ENCODE measurements at regions not wholly inside any gene's neighbourhood (a gene's known extent, or its start where the extent isn't known, plus 50 kb on each side); places are given as distances from the start of the nearest gene placed in this dataset.

GRCh38 chr4:42320822-42321388, 76.4 kb upstream of the SHISA3 start:
- H4K20me1 ChIP-seq (ENCODE audit: insufficient read depth, low read length), result no peaks in the 10 kb centered on the region
- no peak overlapping the region for H3K27ac ChIP-seq (ENCODE audit: low read depth, low read length)
- no peaks in the 10 kb centered on the region for H3K4me1 ChIP-seq (ENCODE audit: insufficient read depth, low read length)
- no peak overlapping the region for H3K4me3 ChIP-seq (ENCODE audit: insufficient read depth, low read length)
- DNase-seq (ENCODE audit: insufficient read length, low spot score, missing footprints), result no peak
- H3K36me3 ChIP-seq (ENCODE audit: insufficient read depth, low read length), result no peaks in the 10 kb centered on the region
- no peaks in the 10 kb centered on the region for H3K27me3 ChIP-seq (ENCODE audit: insufficient read depth, low read length)
- H3K9me3 ChIP-seq (ENCODE audit: low read depth, low read length), result no peaks in the 10 kb centered on the region
- H2AFZ ChIP-seq (ENCODE audit: low read length), result no peak overlapping the region
- no peak overlapping the region for H3K4me2 ChIP-seq (ENCODE audit: insufficient read depth, low read length)
- TF ChIP-seq CTCF (IDR thresholded peaks at IDR 0.05; ENCODE audit: extremely low read depth, low read depth, low read length), result no peak
- H3K79me2 ChIP-seq (ENCODE audit: insufficient read depth, low read length), result no peaks in the 10 kb centered on the region

DNA sequence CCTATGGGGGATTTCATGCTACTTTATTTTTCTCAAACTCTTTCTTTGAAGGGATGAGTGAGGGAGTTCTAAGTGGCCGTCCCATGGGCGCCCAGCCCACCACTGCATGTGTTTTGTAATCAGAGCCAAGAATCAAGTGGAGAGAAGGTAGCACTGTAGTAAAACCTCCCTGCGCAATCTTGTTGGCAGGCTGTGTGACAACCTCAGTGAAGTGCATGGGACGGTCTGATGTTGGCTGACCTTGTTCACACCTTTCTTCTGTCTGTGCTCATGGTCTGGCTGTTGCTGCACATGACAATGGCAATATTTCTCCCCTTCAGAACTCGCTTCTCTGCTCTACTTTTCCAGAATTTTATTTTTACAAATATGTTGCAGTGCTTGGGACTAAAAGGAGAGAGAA, 71.2 kb upstream of the SHISA3 start:
- Histone ChIP-seq H3K36me3 (ENCODE audit: insufficient read depth, low read length) (no peaks in the 10 kb centered on the region), H3K4me1 (ENCODE audit: insufficient read depth, low read length) (no peaks in the 10 kb centered on the region), H2AFZ (ENCODE audit: low read length) (no peak overlapping the region), H3K4me3 (ENCODE audit: insufficient read depth, low read length) (no peak overlapping the region), H3K9me3 (ENCODE audit: low read depth, low read length) (no peaks in the 10 kb centered on the region), H3K4me2 (ENCODE audit: insufficient read depth, low read length) (no peak overlapping the region), H3K27ac (ENCODE audit: low read depth, low read length) (no peak overlapping the region), H3K27me3 (ENCODE audit: insufficient read depth, low read length) (no peaks in the 10 kb centered on the region), H4K20me1 (ENCODE audit: insufficient read depth, low read length) (no peaks in the 10 kb centered on the region), H3K79me2 (ENCODE audit: insufficient read depth, low read length) (no peaks in the 10 kb centered on the region)
- no peak for DNase-seq (ENCODE audit: insufficient read length, low spot score, missing footprints)
- TF ChIP-seq CTCF (IDR thresholded peaks at IDR 0.05; ENCODE audit: extremely low read depth, low read depth, low read length), result no peak

- H4K20me1 ChIP-seq (ENCODE audit: insufficient read depth, low read length), result no peaks in the 10 kb centered on the region
- H2AFZ ChIP-seq (ENCODE audit: low read length), result no peak overlapping the region
- no peak overlapping the region for H3K4me2 ChIP-seq (ENCODE audit: insufficient read depth, low read length)
- H3K27me3 ChIP-seq (ENCODE audit: insufficient read depth, low read length), result no peaks in the 10 kb centered on the region
- no peak overlapping the region for H3K27ac ChIP-seq (ENCODE audit: low read depth, low read length)
- H3K4me3 ChIP-seq (ENCODE audit: insufficient read depth, low read length), result no peak overlapping the region
- no peak for DNase-seq (ENCODE audit: insufficient read length, low spot score, missing footprints)
- no peaks in the 10 kb centered on the region for H3K79me2 ChIP-seq (ENCODE audit: insufficient read depth, low read length)
- no peak for TF ChIP-seq CTCF (IDR thresholded peaks at IDR 0.05; ENCODE audit: extremely low read depth, low read depth, low read length)
- no peaks in the 10 kb centered on the region for H3K9me3 ChIP-seq (ENCODE audit: low read depth, low read length)
- H3K4me1 ChIP-seq (ENCODE audit: insufficient read depth, low read length), result no peaks in the 10 kb centered on the region
- H3K36me3 ChIP-seq (ENCODE audit: insufficient read depth, low read length), result no peaks in the 10 kb centered on the region
Observed at GRCh38 chr4:42326524-42326923, 70.8 kb upstream of the SHISA3 start.

GRCh38 chr4:42327323-42327722, 70.0 kb upstream of the SHISA3 start:
- DNase-seq (ENCODE audit: insufficient read length, low spot score, missing footprints), result no peak
- no peak overlapping the region for H3K27ac ChIP-seq (ENCODE audit: low read depth, low read length)
- no peak overlapping the region for H3K4me3 ChIP-seq (ENCODE audit: insufficient read depth, low read length)
- H3K27me3 ChIP-seq (ENCODE audit: insufficient read depth, low read length), result no peaks in the 10 kb centered on the region
- H2AFZ ChIP-seq (ENCODE audit: low read length), result no peak overlapping the region
- H3K9me3 ChIP-seq (ENCODE audit: low read depth, low read length), result no peaks in the 10 kb centered on the region
- H4K20me1 ChIP-seq (ENCODE audit: insufficient read depth, low read length), result no peaks in the 10 kb centered on the region
- H3K4me1 ChIP-seq (ENCODE audit: insufficient read depth, low read length), result no peaks in the 10 kb centered on the region
- no peaks in the 10 kb centered on the region for H3K36me3 ChIP-seq (ENCODE audit: insufficient read depth, low read length)
- no peaks in the 10 kb centered on the region for H3K79me2 ChIP-seq (ENCODE audit: insufficient read depth, low read length)
- H3K4me2 ChIP-seq (ENCODE audit: insufficient read depth, low read length), result no peak overlapping the region
- no peak for TF ChIP-seq CTCF (IDR thresholded peaks at IDR 0.05; ENCODE audit: extremely low read depth, low read depth, low read length)

Measured in osteoblast (primary cell).